ENCODE measurements at regions not wholly inside any gene's neighbourhood (a gene's known extent, or its start where the extent isn't known, plus 50 kb on each side); places are given as distances from the start of the nearest gene placed in this dataset.

- Mint-ChIP-seq H3K4me1 (ENCODE audit: low read depth) (no peaks in the 10 kb centered on the region), H3K27ac (no peak overlapping the region), H3K9me3 (no peaks in the 10 kb centered on the region), H3K4me3 (ENCODE audit: low read depth) (no peak overlapping the region), H3K27me3 (ENCODE audit: low read depth) (no peaks in the 10 kb centered on the region), H3K36me3 (ENCODE audit: low read depth) (no peaks in the 10 kb centered on the region)
- intact Hi-C loops (cut with micrococcal nuclease) = no loop called here
- DNase-seq (ENCODE audit: low spot score) = no peak
Observed at GRCh38 chr4:55216863-55217635, 91.7 kb upstream of the KDR start.

- no peaks in the 10 kb centered on the region for H3K36me3 Mint-ChIP-seq (ENCODE audit: low read depth)
Observed at GRCh38 chr4:55218041-55218440, 92.6 kb upstream of the KDR start.

GRCh38 chr4:55237839-55238238 lies 108.2 kb upstream of the SRD5A3 start:
- peaks cover 6% of the 10 kb centered on the region for H3K4me1 Mint-ChIP-seq (ENCODE audit: low read depth)
- H3K27ac Mint-ChIP-seq = no peak overlapping the region

More at GRCh38 chr4:55218041-55218440, 92.6 kb upstream of the KDR start:
- Mint-ChIP-seq H3K27me3 (ENCODE audit: low read depth) (no peaks in the 10 kb centered on the region), H3K9me3 (no peaks in the 10 kb centered on the region), H3K4me3 (ENCODE audit: low read depth) (no peak overlapping the region), H3K4me1 (ENCODE audit: low read depth) (no peaks in the 10 kb centered on the region), H3K27ac (no peak overlapping the region)
- intact Hi-C loops (cut with micrococcal nuclease) = no loop called here
- no peak for DNase-seq (ENCODE audit: low spot score)

GRCh38 chr4:55238407-55238806 lies 107.6 kb upstream of the SRD5A3 start:
- no peak for DNase-seq (ENCODE audit: low spot score)
- H3K4me1 Mint-ChIP-seq (ENCODE audit: low read depth) = peaks cover 6% of the 10 kb centered on the region
- H3K27me3 Mint-ChIP-seq (ENCODE audit: low read depth) = no peaks in the 10 kb centered on the region
- H3K9me3 Mint-ChIP-seq = peaks cover 13% of the 10 kb centered on the region
- H3K27ac Mint-ChIP-seq = no peak overlapping the region
- intact Hi-C loops (cut with micrococcal nuclease) = no loop called here
- H3K4me3 Mint-ChIP-seq (ENCODE audit: low read depth) = no peak overlapping the region
- no peaks in the 10 kb centered on the region for H3K36me3 Mint-ChIP-seq (ENCODE audit: low read depth)

More at GRCh38 chr4:55237839-55238238, 108.2 kb upstream of the SRD5A3 start:
- H3K4me3 Mint-ChIP-seq (ENCODE audit: low read depth) = no peak overlapping the region
- no peak for DNase-seq (ENCODE audit: low spot score)
- H3K36me3 Mint-ChIP-seq (ENCODE audit: low read depth) = no peaks in the 10 kb centered on the region
- H3K27me3 Mint-ChIP-seq (ENCODE audit: low read depth) = no peaks in the 10 kb centered on the region
- peaks cover 13% of the 10 kb centered on the region for H3K9me3 Mint-ChIP-seq
- intact Hi-C loops (cut with micrococcal nuclease) = no loop called here

DNA sequence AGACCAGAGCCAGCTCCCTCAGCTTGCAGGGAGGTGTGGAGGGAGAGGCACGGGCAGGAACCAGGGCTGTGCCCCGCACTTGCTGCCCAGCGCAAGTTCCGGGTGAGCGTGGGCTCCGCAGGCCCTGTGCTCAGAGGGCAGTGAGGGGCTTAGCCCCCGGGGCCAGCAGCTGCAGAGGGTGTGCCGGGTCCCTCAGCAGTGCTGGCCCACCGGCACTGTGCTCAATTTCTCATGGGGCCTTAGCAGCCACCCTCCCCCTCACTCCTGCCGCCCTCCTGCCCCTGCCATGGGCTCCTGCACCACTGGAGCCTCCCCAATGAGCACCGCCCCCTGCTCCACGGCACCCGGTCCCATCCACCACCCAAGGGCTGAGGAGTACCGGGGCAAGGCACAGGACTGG lies 104.6 kb upstream of the SRD5A3 start:
- Mint-ChIP-seq H3K4me1 (ENCODE audit: low read depth) (peaks cover 6% of the 10 kb centered on the region), H3K4me3 (ENCODE audit: low read depth) (no peak overlapping the region)

GRCh38 chr4:55242506-55242905 lies 103.5 kb upstream of the SRD5A3 start:
- intact Hi-C loops (cut with micrococcal nuclease) = no loop called here
- H3K9me3 Mint-ChIP-seq = peaks cover 9% of the 10 kb centered on the region
- H3K36me3 Mint-ChIP-seq (ENCODE audit: low read depth) = no peaks in the 10 kb centered on the region
- no peak overlapping the region for H3K27ac Mint-ChIP-seq
- H3K4me1 Mint-ChIP-seq (ENCODE audit: low read depth) = peaks cover 6% of the 10 kb centered on the region
- DNase-seq (ENCODE audit: low spot score) = no peak
- no peaks in the 10 kb centered on the region for H3K27me3 Mint-ChIP-seq (ENCODE audit: low read depth)
- H3K4me3 Mint-ChIP-seq (ENCODE audit: low read depth) = no peak overlapping the region

More for the DNA sequence above, 104.6 kb upstream of the SRD5A3 start:
- H3K27ac Mint-ChIP-seq = no peak overlapping the region
- peaks cover 9% of the 10 kb centered on the region for H3K9me3 Mint-ChIP-seq
- no peaks in the 10 kb centered on the region for H3K36me3 Mint-ChIP-seq (ENCODE audit: low read depth)
- intact Hi-C loops (cut with micrococcal nuclease) = no loop called here
- no peak for DNase-seq (ENCODE audit: low spot score)
- H3K27me3 Mint-ChIP-seq (ENCODE audit: low read depth) = no peaks in the 10 kb centered on the region

DNA sequence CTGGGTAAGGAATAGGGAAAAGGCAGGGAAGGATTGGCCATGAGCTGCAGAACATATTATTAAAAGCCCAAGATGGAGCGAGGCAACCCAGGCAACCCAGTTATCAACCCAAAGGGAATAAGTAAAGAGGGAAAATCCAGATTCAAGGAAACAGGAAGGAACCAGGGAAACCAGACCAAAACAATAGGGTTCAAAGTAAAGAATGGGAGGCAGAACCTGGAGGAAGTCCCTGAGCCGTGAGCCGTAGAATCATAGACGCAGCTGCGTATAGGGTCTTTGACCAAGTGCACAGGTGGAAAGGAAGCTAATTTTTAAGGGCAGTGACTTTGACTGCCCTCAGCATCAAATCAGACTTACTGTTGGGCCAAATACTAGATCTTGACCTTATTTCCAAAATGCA lies 98.5 kb upstream of the SRD5A3 start:
- Mint-ChIP-seq H3K27ac (no peak overlapping the region), H3K9me3 (no peaks in the 10 kb centered on the region), H3K27me3 (ENCODE audit: low read depth) (no peaks in the 10 kb centered on the region), H3K4me1 (ENCODE audit: low read depth) (no peaks in the 10 kb centered on the region), H3K36me3 (ENCODE audit: low read depth) (no peaks in the 10 kb centered on the region), H3K4me3 (ENCODE audit: low read depth) (no peak overlapping the region)
- DNase-seq (ENCODE audit: low spot score) = no peak
- intact Hi-C loops (cut with micrococcal nuclease) = no loop called here

DNA sequence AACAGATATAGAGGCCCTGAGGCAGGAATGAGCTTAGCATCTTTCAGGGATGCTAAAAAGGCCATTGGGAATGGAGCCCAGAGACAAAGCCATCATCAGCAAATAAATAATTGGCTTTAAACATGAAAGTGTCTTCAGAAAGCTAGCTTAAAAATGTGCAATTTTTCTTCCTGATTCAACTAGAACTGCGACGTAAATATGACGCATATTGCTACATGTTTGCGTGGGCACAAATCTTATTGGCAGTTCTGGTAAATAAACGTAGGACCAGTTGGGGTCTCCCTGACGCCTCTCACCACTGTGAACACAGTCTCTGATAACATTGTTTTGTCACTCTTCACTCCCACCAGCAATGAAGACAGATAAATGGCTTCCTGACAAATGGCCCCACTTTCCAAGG lies 97.3 kb upstream of the SRD5A3 start:
- H3K4me1 Mint-ChIP-seq (ENCODE audit: low read depth) = no peaks in the 10 kb centered on the region
- DNase-seq (ENCODE audit: low spot score) = no peak
- no peak overlapping the region for H3K27ac Mint-ChIP-seq
- H3K4me3 Mint-ChIP-seq (ENCODE audit: low read depth) = no peak overlapping the region
- no peaks in the 10 kb centered on the region for H3K36me3 Mint-ChIP-seq (ENCODE audit: low read depth)
- H3K9me3 Mint-ChIP-seq = no peaks in the 10 kb centered on the region
- H3K27me3 Mint-ChIP-seq (ENCODE audit: low read depth) = no peaks in the 10 kb centered on the region
- intact Hi-C loops (cut with micrococcal nuclease) = no loop called here

DNA sequence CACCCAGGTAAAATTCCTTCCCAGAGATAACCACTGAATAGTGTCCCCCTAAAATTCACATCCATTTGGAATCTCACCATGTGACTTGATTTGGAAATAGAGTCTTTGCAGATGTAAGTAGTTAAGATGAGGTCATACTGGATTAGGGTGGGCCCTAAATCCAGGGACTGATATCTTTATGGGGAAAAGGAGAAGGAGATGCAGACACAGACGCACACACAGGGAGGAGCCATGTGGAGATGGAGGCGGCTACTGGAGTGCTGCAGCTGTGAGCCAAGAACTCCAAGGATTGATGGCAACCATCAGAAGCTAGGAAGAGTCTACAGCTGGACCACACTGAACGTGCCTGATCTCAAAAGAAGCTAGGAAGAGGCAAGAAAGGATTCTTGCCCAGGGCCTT lies 96.6 kb upstream of the SRD5A3 start:
- intact Hi-C loops (cut with micrococcal nuclease) = no loop called here
- no peaks in the 10 kb centered on the region for H3K27me3 Mint-ChIP-seq (ENCODE audit: low read depth)
- no peaks in the 10 kb centered on the region for H3K36me3 Mint-ChIP-seq (ENCODE audit: low read depth)
- no peaks in the 10 kb centered on the region for H3K9me3 Mint-ChIP-seq
- H3K4me1 Mint-ChIP-seq (ENCODE audit: low read depth) = no peaks in the 10 kb centered on the region
- no peak overlapping the region for H3K27ac Mint-ChIP-seq
- no peak overlapping the region for H3K4me3 Mint-ChIP-seq (ENCODE audit: low read depth)
- DNase-seq (ENCODE audit: low spot score) = no peak

DNA sequence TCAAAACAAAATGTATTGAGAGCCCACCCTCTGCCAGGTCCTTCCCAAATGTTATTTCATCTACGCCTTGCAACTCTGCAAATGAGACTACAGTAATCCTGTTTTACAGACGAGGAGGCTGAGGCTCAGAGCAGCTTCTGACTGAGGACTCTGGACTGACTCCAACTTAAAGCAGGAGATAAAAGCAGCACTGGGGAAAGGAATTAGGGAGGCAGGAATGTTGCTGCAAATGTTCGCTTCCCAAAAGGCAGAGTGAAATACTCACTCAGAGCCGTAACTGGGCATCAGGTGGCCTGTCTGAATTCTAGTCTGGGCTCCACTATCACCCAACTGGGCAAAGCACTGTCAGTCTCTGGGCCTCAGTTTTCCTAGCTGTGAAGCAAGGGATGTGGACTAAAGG lies 94.7 kb upstream of the SRD5A3 start:
- no peak overlapping the region for H3K4me3 Mint-ChIP-seq (ENCODE audit: low read depth)
- no peaks in the 10 kb centered on the region for H3K36me3 Mint-ChIP-seq (ENCODE audit: low read depth)
- H3K27me3 Mint-ChIP-seq (ENCODE audit: low read depth) = peaks cover 4% of the 10 kb centered on the region
- no peak overlapping the region for H3K27ac Mint-ChIP-seq
- H3K4me1 Mint-ChIP-seq (ENCODE audit: low read depth) = no peaks in the 10 kb centered on the region
- DNase-seq (ENCODE audit: low spot score) = no peak
- no peaks in the 10 kb centered on the region for H3K9me3 Mint-ChIP-seq
- intact Hi-C loops (cut with micrococcal nuclease) = no loop called here

DNA sequence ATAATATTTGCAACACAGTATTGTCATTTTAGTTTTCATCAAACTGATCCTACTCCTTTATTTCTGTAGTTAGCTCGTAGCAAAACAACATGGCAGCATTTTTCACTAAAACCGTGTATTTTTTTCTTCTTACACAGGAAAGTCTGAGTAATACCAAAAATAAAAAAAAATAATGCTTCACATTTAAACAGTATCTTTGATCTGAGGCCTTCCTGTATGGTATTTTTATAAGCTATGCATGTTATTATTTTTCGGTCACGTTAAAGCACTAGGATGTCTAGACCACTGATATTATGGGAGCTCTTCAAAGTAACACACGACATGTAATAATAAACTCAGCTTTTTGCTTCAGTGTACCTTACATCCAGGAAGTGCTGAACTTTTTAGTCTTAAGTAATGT lies 94.1 kb upstream of the SRD5A3 start:
- no peaks in the 10 kb centered on the region for H3K36me3 Mint-ChIP-seq (ENCODE audit: low read depth)
- no peaks in the 10 kb centered on the region for H3K4me1 Mint-ChIP-seq (ENCODE audit: low read depth)
- H3K27ac Mint-ChIP-seq = no peak overlapping the region
- H3K4me3 Mint-ChIP-seq (ENCODE audit: low read depth) = no peak overlapping the region
- H3K27me3 Mint-ChIP-seq (ENCODE audit: low read depth) = peaks cover 4% of the 10 kb centered on the region
- intact Hi-C loops (cut with micrococcal nuclease) = no loop called here
- DNase-seq (ENCODE audit: low spot score) = no peak
- H3K9me3 Mint-ChIP-seq = no peaks in the 10 kb centered on the region

DNA sequence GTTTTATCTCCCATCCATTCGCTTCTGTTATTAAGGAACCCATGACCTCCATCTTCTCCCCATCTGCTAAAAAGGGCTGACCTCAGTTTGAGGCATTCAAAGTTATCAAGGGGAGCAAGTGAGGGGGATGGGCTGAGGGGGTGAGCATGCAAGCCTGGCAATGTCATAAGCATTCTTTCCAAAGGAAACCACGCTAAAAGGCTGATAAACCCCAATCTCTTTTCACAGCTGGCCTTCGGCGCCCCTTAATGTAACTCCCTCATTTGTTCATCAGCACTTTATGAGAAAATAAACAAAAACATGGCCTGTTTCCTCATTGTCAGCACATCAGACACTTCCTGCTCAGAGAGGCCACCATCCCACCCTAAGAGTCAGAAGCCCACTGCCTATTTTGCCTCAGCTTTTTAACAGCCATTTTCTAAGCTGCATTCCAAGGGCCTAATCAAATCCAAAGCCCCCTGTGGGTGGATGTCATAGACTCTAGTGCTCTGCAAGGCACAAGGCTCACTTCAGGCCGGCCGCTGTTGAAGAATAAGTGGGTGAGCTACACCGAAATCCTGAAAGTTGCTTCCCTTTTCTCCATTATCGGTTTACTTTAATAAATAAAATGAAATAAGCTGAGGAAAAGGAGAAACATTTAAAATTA lies 92.0 kb upstream of the SRD5A3 start:
- intact Hi-C loops (cut with micrococcal nuclease) = no loop called here
- Mint-ChIP-seq H3K36me3 (ENCODE audit: low read depth) (no peaks in the 10 kb centered on the region), H3K27ac (no peak overlapping the region), H3K4me1 (ENCODE audit: low read depth) (no peaks in the 10 kb centered on the region), H3K4me3 (ENCODE audit: low read depth) (no peak overlapping the region), H3K27me3 (ENCODE audit: low read depth) (peaks cover 4% of the 10 kb centered on the region), H3K9me3 (no peaks in the 10 kb centered on the region)
- no peak for DNase-seq (ENCODE audit: low spot score)

GRCh38 chr4:55255179-55255578 lies 90.9 kb upstream of the SRD5A3 start:
- DNase-seq (ENCODE audit: low spot score) = no peak
- Mint-ChIP-seq H3K36me3 (ENCODE audit: low read depth) (no peaks in the 10 kb centered on the region), H3K4me1 (ENCODE audit: low read depth) (no peaks in the 10 kb centered on the region), H3K27me3 (ENCODE audit: low read depth) (peaks cover 7% of the 10 kb centered on the region), H3K9me3 (no peaks in the 10 kb centered on the region), H3K27ac (no peak overlapping the region), H3K4me3 (ENCODE audit: low read depth) (no peak overlapping the region)
- intact Hi-C loops (cut with micrococcal nuclease) = no loop called here

Measured in activated T-helper 2 cell treated with anti-CD3 and anti-CD28 coated beads, Interferon-gamma antibody, Interleukin-2, Interleukin-4, amounts not matched to agents 10 μg/mL and 5 μg/mL and 100 μg/mL, durations not matched to agents 14 hours and 24 hours and 36 hours (primary cell).